GM23248 (cell line): ENCODE measurements at regions not wholly inside any gene's neighbourhood (a gene's known extent, or its start where the extent isn't known, plus 50 kb on each side); places are given as distances from the start of the nearest gene placed in this dataset.

Experiments
- EZH2 ChIP-seq: fragments of 200-600 bp; sonication (generic); IDR thresholded peaks from 2 replicates; pipeline ENCODE4 v1.6.1; 2018; ENCODE audit warnings: antibody characterized with exemption, mild to moderate bottlenecking; ENCODE audit not compliant: insufficient read depth, poor library complexity, severe bottlenecking
- EZH2phosphoT487 ChIP-seq: fragments of 200-600 bp; sonication (generic); IDR thresholded peaks from 2 replicates; pipeline ENCODE4 v1.6.1; 2018; ENCODE audit warnings: antibody characterized with exemption, moderate library complexity, mild to moderate bottlenecking, low read depth; ENCODE audit not compliant: insufficient read depth

- TF ChIP-seq EZH2phosphoT487 (no peak), EZH2 (no peak)
These were observed 2348.7 kb upstream of the ACO1 start for GRCh38 chr9:30035761-30036160.
